Activated CD8-positive, alpha-beta memory T cell treated with anti-CD3 and anti-CD28 coated beads, Interleukin-2, amount 10 ng/mL, durations not matched to agents 7 days and 5 days (primary cell): ENCODE measurements at regions not wholly inside any gene's neighbourhood (a gene's known extent, or its start where the extent isn't known, plus 50 kb on each side); places are given as distances from the start of the nearest gene placed in this dataset.
"Not testable (repeated sequence)": the region's sequence is repeated elsewhere in the genome, so short reads cannot be mapped to it uniquely, and the experiment has no call there.

Source experiments
- ATAC-seq: fragments of 150-1000 bp; cut with Tn5 transposase; one replicate; pipeline ENCODE4 v1.10.0; 2021; ENCODE audit warnings: moderate library complexity
- CTCF ChIA-PET: fragments of 350-600 bp; sonication (Branson Sonifier 250); formaldehyde crosslinking; loops from one replicate; lab custom pipeline; 2021; ENCODE audit warnings: antibody characterized with exemption; lab: Charles Lee
- DNase-seq: peaks from one replicate; pipeline ENCODE4 v3.0.0-alpha.2; 2020
- H3K27ac Mint-ChIP-seq: one replicate; pipeline ENCODE4 v1.8.0; 2021; ENCODE audit warnings: mild to moderate bottlenecking, mixed read lengths
- H3K27me3 Mint-ChIP-seq: one replicate; pipeline ENCODE4 v1.8.0; 2021; ENCODE audit warnings: mixed read lengths
- H3K36me3 Mint-ChIP-seq: one replicate; pipeline ENCODE4 v1.8.0; 2021; ENCODE audit warnings: mild to moderate bottlenecking, mixed read lengths
- H3K4me1 Mint-ChIP-seq: one replicate; pipeline ENCODE4 v1.8.0; 2021; ENCODE audit warnings: mixed read lengths
- H3K4me3 Mint-ChIP-seq: one replicate; pipeline ENCODE4 v1.8.0; 2021; ENCODE audit warnings: mild to moderate bottlenecking, moderate library complexity, mixed read lengths
- H3K9me3 Mint-ChIP-seq: one replicate; pipeline ENCODE4 v1.8.0; 2022; ENCODE audit warnings: low read depth, mixed read lengths

DNA sequence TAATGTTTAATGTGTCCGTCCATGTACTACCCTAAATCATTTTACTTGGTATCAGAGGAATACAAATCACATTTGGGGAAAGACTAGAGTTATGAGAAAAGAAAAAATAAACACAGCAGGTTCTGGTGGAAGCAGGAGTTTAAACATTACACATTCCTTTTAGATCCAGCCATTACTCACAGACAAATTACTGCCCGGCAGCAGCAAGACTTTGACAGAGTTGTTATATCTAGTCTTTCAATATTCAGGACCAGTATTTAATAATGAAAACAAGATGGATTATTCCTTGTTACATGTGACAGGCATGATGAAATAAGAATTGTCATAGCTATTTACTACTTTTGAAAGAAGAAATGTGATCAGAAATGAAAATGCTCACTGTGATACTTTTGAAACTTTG lies 131.8 kb upstream of the GNAI1 start:
- no peaks in the 10 kb centered on the region for H3K27me3 Mint-ChIP-seq
- DNase-seq (no peak), ATAC-seq (no peak)
- no peak overlapping the region for H3K4me3 Mint-ChIP-seq
- H3K9me3 Mint-ChIP-seq: no peaks in the 10 kb centered on the region
- no peaks in the 10 kb centered on the region for H3K36me3 Mint-ChIP-seq
- H3K4me1 Mint-ChIP-seq: no peaks in the 10 kb centered on the region
- CTCF ChIA-PET: no interaction called here
- H3K27ac Mint-ChIP-seq: no peak overlapping the region

DNA sequence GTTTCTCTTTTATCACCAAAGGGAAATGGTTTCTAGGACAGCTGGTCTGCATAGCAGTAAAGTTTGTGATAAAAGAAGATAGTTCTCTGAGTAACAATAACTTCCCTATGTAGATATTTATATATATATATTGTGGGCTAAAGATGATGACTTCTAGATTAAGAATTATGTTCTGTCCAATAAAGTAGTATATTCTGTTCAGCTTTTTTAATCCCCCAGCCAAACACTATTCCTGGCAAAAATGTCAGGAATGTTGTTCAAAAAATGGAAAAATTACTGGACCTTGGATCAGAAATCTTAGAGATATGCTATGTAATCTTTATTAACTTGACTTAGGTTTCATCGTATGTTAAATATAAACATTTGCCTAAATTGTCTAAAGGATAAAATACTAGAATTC lies 136.3 kb upstream of the GNAI1 start:
- H3K27ac Mint-ChIP-seq: no peak overlapping the region
- H3K4me3 Mint-ChIP-seq: no peak overlapping the region
- CTCF ChIA-PET: no interaction called here

DNA sequence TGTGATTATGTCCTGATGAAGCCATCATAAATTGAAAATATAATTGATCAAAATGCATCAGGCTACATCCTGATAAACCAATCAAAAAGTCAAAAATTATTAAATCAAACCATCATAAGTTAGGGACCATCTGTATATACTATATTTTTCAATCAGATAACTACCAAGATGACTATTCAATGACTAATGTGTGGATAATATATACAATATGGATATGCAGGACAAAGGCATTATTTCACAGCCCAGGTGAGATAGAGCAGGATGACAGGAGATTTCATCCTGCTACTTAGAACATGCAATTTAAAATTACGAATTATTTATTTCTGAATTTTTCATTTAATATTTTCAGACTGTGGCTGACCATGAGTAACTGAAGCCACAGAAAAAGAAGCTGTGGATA lies 137.3 kb upstream of the GNAI1 start:
- DNase-seq (no peak), ATAC-seq (no peak)
- Mint-ChIP-seq H3K9me3 (no peaks in the 10 kb centered on the region), H3K4me3 (no peak overlapping the region), H3K4me1 (no peaks in the 10 kb centered on the region), H3K27me3 (no peaks in the 10 kb centered on the region), H3K36me3 (no peaks in the 10 kb centered on the region), H3K27ac (no peak overlapping the region)
- CTCF ChIA-PET: no interaction called here

More for the DNA sequence above, 136.3 kb upstream of the GNAI1 start:
- DNase-seq: no peak
- ATAC-seq: no peak
- H3K36me3 Mint-ChIP-seq: no peaks in the 10 kb centered on the region
- H3K4me1 Mint-ChIP-seq: no peaks in the 10 kb centered on the region
- no peaks in the 10 kb centered on the region for H3K9me3 Mint-ChIP-seq
- no peaks in the 10 kb centered on the region for H3K27me3 Mint-ChIP-seq

DNA sequence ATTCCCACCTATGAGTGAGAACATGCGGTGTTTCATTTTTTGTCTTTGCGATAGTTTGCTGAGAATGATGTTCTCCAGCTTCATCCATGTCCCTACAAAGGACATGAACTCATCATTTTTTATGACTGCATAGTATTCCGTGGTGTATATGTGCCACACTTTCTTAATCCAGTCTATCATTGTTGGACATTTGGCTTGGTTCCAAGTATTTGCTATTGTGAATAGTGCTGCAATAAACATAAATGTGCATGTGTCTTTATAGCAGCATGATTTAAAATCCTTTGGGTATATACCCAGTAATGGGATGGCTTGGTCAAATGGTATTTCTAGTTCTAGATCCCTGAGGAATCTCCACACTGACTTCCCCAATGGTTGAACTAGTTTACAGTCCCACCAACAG lies 138.9 kb upstream of the GNAI1 start:
- H3K27ac Mint-ChIP-seq, H3K4me3 Mint-ChIP-seq, H3K36me3 Mint-ChIP-seq, H3K27me3 Mint-ChIP-seq, H3K9me3 Mint-ChIP-seq, H3K4me1 Mint-ChIP-seq, DNase-seq, ATAC-seq, CTCF ChIA-PET: not testable (repeated sequence)

DNA sequence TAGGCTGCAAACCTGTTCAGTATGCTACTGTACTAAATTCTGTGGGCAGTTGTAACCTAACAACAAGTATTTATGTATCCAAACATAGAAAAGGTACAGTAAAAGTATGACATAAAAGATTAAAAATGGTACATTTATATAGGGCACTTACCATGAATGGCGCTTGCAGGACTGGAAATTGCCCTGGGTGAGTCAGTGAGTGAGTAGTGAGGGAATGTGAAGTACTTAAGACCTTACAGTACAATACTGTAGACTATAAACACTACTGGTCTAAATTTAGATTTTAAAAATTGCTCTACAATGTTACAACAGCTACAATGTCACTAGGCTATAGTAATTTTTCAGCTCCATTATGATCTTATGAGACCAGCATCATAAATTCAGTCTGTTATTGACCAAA lies 146.0 kb upstream of the GNAI1 start:
- H3K4me1 Mint-ChIP-seq: no peaks in the 10 kb centered on the region
- H3K27me3 Mint-ChIP-seq: no peaks in the 10 kb centered on the region
- no peak overlapping the region for H3K4me3 Mint-ChIP-seq
- no peak overlapping the region for H3K27ac Mint-ChIP-seq
- no peaks in the 10 kb centered on the region for H3K9me3 Mint-ChIP-seq
- no peaks in the 10 kb centered on the region for H3K36me3 Mint-ChIP-seq
- CTCF ChIA-PET: no interaction called here
- no peak for DNase-seq
- no peak for ATAC-seq

DNA sequence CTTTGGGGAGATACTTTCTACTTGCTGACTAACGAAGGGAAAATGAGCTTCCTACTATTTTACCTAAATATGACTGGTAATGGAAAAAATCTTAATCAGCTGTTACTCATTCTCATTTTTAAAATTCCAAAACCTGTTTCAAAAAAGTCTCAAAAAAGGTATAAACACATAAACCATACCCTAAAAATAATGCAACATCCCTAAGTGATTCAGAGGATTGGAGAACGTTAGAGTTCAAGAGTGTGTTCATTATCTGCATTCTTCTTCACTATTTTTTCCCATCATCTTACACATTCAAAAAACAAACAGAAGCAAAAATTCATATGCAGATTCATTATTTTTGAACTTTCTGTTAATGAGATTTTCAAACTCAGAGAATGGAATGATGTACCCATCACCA lies 150.4 kb upstream of the GNAI1 start:
- no peaks in the 10 kb centered on the region for H3K36me3 Mint-ChIP-seq
- H3K9me3 Mint-ChIP-seq: no peaks in the 10 kb centered on the region
- H3K27ac Mint-ChIP-seq: no peak overlapping the region
- CTCF ChIA-PET: no interaction called here
- H3K4me3 Mint-ChIP-seq: no peak overlapping the region
- no peak for ATAC-seq
- H3K4me1 Mint-ChIP-seq: no peaks in the 10 kb centered on the region
- DNase-seq: no peak
- H3K27me3 Mint-ChIP-seq: no peaks in the 10 kb centered on the region

DNA sequence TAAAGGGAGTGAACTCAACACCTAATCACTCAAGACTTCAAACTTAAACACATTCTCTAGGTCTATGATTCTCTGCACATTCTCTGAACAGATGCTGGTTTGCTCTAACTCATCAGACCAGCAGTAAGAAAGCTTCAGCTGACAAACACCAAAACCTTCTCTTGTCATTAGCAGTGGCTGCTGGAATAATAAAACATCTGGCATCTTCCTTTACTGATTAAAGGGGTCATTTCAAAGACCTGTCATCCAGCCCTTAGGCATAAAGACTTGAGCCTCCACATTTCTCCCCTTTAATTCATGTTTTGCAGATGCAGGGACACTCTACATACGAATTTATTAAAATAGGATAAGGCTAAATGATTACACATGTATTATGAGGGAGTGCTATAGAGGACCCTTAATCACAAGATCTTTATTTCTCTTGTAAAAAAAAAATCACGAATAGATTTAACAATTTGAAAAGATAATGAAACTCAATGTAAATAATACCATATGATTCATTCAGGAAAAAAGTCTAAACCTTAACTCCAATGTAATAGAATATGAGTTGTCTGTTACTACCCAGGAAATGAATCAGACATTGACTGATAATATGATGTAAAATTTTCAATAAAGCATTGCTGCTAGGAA lies 152.4 kb upstream of the GNAI1 start:
- H3K27ac Mint-ChIP-seq: no peak overlapping the region
- DNase-seq: no peak
- no peak for ATAC-seq
- CTCF ChIA-PET: no interaction called here
- no peaks in the 10 kb centered on the region for H3K36me3 Mint-ChIP-seq
- no peaks in the 10 kb centered on the region for H3K9me3 Mint-ChIP-seq
- H3K4me3 Mint-ChIP-seq: no peak overlapping the region
- no peaks in the 10 kb centered on the region for H3K27me3 Mint-ChIP-seq
- H3K4me1 Mint-ChIP-seq: no peaks in the 10 kb centered on the region

DNA sequence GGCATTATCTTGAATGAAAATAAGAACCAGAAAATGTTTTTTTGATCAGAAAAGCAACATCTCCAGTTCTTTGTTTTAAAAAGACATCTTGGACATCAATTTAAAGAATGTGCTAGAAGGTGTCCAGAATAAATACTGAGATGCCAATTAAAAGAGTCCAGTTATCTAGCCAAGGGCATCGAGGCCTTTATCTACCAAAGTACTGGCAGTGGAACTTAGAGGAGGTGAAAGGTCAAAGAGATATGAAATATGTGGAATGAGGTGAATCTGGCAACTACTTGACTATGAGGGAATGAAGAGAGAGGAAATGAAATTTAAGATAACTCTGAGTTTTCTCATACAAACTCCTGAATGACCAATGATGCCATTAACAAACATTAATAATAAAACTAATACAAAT lies 154.3 kb upstream of the GNAI1 start:
- Mint-ChIP-seq H3K4me3 (no peak overlapping the region), H3K9me3 (no peaks in the 10 kb centered on the region), H3K36me3 (no peaks in the 10 kb centered on the region), H3K27me3 (no peaks in the 10 kb centered on the region), H3K27ac (no peak overlapping the region), H3K4me1 (no peaks in the 10 kb centered on the region)
- CTCF ChIA-PET: no interaction called here
- no peak for ATAC-seq
- no peak for DNase-seq

DNA sequence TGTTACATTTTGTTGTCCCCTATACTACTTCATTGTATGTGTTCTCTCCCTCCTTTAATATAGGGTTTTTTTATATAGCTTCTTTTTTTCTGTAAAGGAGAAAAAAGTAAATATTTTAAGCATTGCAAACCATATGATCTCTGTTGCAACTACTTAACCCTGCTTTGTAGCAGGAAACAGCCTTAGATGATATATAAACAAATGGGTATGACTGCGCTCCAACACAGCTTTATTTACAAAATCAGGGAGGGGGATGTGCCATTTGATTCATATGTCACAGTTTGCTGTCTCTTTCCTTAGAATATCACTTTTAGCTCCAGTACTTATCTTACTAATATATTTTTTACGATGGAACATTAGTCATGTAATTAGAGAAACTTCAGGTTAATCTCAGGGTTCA lies 155.2 kb upstream of the GNAI1 start:
- no peak for DNase-seq
- H3K27me3 Mint-ChIP-seq: no peaks in the 10 kb centered on the region
- H3K4me3 Mint-ChIP-seq: no peak overlapping the region
- ATAC-seq: no peak
- H3K9me3 Mint-ChIP-seq: no peaks in the 10 kb centered on the region
- no peaks in the 10 kb centered on the region for H3K4me1 Mint-ChIP-seq
- CTCF ChIA-PET: no interaction called here
- no peak overlapping the region for H3K27ac Mint-ChIP-seq
- H3K36me3 Mint-ChIP-seq: no peaks in the 10 kb centered on the region

DNA sequence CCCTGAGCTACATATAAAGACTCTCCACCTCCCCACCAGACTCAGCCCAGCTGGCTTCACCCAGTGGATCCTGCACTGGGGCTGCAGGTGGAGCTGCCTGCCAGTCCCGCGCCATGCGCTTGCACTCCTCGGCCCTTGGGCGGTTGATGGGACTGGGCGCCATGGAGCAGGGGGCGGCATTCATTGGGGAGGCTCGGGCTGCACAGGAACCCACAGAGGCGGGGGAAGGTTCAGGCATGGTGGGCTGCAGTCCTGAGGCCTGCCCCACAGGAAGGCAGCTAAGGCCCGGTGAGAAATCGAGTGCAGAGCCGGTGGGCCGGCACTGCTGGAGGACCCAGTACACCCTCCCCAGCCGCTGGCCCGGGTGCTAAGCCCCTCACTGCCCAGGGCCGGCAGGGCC lies 157.2 kb upstream of the GNAI1 start:
- Mint-ChIP-seq H3K9me3 (no peaks in the 10 kb centered on the region), H3K4me3 (no peak overlapping the region), H3K36me3 (no peaks in the 10 kb centered on the region), H3K27me3 (no peaks in the 10 kb centered on the region), H3K4me1 (no peaks in the 10 kb centered on the region), H3K27ac (no peak overlapping the region)
- ATAC-seq (no peak), DNase-seq (no peak)
- CTCF ChIA-PET: no interaction called here

DNA sequence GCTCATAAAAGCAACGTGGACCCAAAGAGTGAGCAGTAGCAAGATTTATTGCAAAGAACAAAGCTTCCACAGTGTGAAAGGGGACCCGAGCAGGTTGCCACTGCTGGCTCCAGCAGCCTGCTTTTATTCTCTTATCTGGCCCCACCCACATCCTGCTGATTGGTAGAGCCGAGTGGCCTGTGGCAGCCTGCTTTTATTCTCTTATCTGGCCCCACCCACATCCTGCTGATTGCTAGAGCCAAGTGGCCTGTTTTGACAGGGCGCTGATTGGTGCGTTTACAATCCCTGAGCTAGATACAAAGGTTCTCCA lies 158.0 kb upstream of the GNAI1 start:
- ATAC-seq, H3K36me3 Mint-ChIP-seq, H3K27ac Mint-ChIP-seq, H3K4me3 Mint-ChIP-seq, H3K27me3 Mint-ChIP-seq, H3K9me3 Mint-ChIP-seq, DNase-seq, CTCF ChIA-PET, H3K4me1 Mint-ChIP-seq: not testable (repeated sequence)

DNA sequence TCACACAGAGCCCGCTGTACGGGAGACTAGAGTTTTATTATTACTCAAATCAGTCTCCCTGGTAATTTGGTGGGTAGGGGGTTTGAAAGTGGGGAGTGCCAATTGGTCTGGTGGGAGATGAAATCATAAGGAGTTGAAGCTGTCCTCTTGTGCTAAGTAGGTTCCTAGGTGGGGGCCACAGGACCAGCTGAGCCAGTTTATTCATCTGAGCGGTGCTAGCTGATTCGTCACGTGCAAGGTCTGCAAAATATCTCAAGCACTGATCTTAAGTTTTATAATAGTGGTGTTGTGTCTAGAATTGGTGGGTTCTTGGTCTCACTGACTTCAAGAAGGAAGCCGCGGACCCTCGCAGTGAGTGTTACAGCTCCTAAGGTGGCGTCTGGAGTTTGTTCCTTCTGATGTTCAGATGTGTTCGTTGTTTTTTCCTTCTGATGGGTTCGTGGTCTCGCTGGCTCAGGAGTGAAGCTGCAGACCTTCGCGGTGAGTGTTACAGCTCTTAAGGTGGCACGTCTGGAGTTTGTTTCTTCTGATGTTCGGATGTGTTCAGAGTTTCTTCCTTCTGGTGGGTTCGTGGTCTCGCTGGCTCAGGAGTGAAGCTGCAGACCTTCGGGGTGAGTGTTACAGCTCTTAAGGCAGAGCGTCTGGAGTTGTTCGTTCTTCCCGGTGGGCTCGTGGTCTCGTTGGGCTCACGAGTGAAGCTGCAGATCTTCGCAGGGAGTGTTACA lies 158.5 kb upstream of the GNAI1 start:
- H3K9me3 Mint-ChIP-seq, H3K27me3 Mint-ChIP-seq, DNase-seq, H3K4me1 Mint-ChIP-seq, H3K36me3 Mint-ChIP-seq, H3K27ac Mint-ChIP-seq, CTCF ChIA-PET, ATAC-seq, H3K4me3 Mint-ChIP-seq: not testable (repeated sequence)

DNA sequence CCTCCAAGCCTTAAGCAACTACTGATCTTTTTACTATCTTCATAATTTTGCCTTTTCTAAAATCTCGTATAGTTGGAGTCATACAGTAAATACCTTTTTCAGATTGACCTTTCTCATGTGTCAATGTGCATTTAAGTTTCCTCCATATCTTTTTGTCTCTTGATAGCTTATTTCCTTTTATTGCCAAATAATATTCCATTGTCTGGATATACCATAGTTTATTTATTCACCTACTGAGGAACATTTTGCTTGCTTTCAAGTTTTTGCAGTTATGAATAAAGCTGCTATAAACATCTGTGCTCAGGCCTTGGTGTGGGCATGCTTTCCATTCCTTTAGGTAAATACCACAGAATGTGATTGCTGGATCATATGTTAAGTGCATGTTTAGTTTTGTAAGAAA lies 161.2 kb upstream of the GNAI1 start:
- no peak for DNase-seq
- Mint-ChIP-seq H3K4me1 (no peaks in the 10 kb centered on the region), H3K36me3 (no peaks in the 10 kb centered on the region), H3K4me3 (no peak overlapping the region), H3K27ac (no peak overlapping the region), H3K9me3 (no peaks in the 10 kb centered on the region), H3K27me3 (no peaks in the 10 kb centered on the region)
- ATAC-seq: no peak
- CTCF ChIA-PET: no interaction called here

DNA sequence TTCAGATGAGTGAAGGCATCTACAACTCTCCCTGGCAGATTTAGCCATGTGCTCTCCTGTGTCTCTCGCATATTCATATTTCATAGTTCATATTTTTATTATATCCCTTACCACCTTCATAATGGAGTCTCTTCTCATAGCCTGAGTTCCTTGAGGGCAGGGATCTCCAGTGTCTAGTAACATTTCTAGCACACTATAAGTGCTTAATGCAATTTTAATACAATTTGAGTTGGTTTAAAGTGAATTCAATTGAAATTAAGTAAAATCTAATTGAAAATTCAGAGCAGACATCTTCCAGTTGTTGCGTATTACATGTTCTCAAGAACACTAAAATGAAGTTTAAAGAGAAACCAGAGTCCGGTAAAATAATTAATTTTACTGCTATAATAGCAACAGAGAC lies 163.6 kb upstream of the GNAI1 start:
- CTCF ChIA-PET: no interaction called here
- Mint-ChIP-seq H3K9me3 (no peaks in the 10 kb centered on the region), H3K4me1 (no peaks in the 10 kb centered on the region), H3K4me3 (no peak overlapping the region), H3K27ac (no peak overlapping the region), H3K27me3 (no peaks in the 10 kb centered on the region), H3K36me3 (no peaks in the 10 kb centered on the region)
- no peak for DNase-seq
- no peak for ATAC-seq

DNA sequence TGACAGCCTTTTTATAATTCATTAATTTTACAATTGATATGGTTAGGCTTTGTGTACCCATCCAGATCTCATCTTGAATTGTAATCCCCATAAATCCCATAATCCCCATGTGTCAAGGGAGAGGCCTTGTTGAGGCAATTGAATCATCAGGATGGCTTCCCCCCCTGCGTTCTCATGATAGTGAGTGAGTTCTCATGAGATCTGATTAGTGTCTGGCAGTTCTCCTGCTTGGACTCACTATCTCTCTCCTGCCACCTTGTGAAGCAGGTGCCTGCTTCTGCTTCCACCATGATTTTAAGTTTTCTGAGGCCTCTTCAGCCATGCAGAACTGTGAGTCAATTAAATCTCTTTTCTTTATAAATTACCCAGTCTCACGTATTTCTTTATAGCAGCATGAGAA lies 165.7 kb upstream of the GNAI1 start:
- Mint-ChIP-seq H3K9me3 (no peaks in the 10 kb centered on the region), H3K27me3 (no peaks in the 10 kb centered on the region), H3K4me3 (no peak overlapping the region), H3K27ac (no peak overlapping the region), H3K36me3 (no peaks in the 10 kb centered on the region), H3K4me1 (no peaks in the 10 kb centered on the region)
- ATAC-seq (no peak), DNase-seq (no peak)
- CTCF ChIA-PET: no interaction called here
